Nephron (organoid): ENCODE measurements at regions not wholly inside any gene's neighbourhood (a gene's known extent, or its start where the extent isn't known, plus 50 kb on each side); places are given as distances from the start of the nearest gene placed in this dataset.

Experiments
- H3K27ac Mint-ChIP-seq, 3 experiments: 2 replicates each; pipeline ENCODE4 v1.8.0; 2020; ENCODE audit warnings: mixed read lengths in 3 of 3, mild to moderate bottlenecking in 2 of 3, moderate library complexity in 1 of 3
- H3K27me3 Mint-ChIP-seq: 2 replicates; pipeline ENCODE4 v1.8.0; 2021; ENCODE audit warnings: low read depth, mild to moderate bottlenecking, moderate library complexity, mixed read lengths
- H3K36me3 Mint-ChIP-seq: 2 replicates; pipeline ENCODE4 v1.8.0; 2020; ENCODE audit warnings: low read depth, mixed read lengths
- H3K4me1 Mint-ChIP-seq: 2 replicates; pipeline ENCODE4 v1.8.0; 2020; ENCODE audit warnings: mixed read lengths
- H3K4me3 Mint-ChIP-seq, 3 experiments: 2 replicates each; pipeline ENCODE4 v1.8.0; 2020; ENCODE audit warnings: mild to moderate bottlenecking in 3 of 3, mixed read lengths in 3 of 3, moderate library complexity in 2 of 3
- H3K9me3 Mint-ChIP-seq: 2 replicates; pipeline ENCODE4 v1.8.0; 2020; ENCODE audit warnings: mixed read lengths
- CTCF ChIP-seq, 3 experiments: fragments of 200-600 bp; sonication (generic); IDR thresholded peaks; one replicate each; pipeline ENCODE4 v1.5.0; 2021; ENCODE audit warnings: antibody characterized with exemption in 3 of 3; ENCODE audit not compliant: unreplicated experiment in 3 of 3

- Mint-ChIP-seq H3K36me3 (peaks cover 13% of the 10 kb centered on the region), H3K27ac (peak overlapping the region; percentile 6 to 39 (median 30)), H3K9me3 (peaks cover 5% of the 10 kb centered on the region), H3K27me3 (no peaks in the 10 kb centered on the region), H3K4me1 (no peaks in the 10 kb centered on the region), H3K4me3 (no peak overlapping the region)
- TF ChIP-seq CTCF (IDR thresholded peaks at IDR 0.05; ENCODE audit: unreplicated experiment in 3 of 3): no peak
Observed at GRCh38 chr9:561427-561826, 280.1 kb upstream of the DMRT1 start.

- Mint-ChIP-seq H3K36me3 (peaks cover 24% of the 10 kb centered on the region), H3K4me3 (no peak overlapping the region), H3K27ac (peak overlapping the region in 1 of 3 experiments; percentile 16), H3K27me3 (no peaks in the 10 kb centered on the region), H3K9me3 (peaks cover 13% of the 10 kb centered on the region), H3K4me1 (no peaks in the 10 kb centered on the region)
- TF ChIP-seq CTCF (IDR thresholded peaks at IDR 0.05; ENCODE audit: unreplicated experiment in 3 of 3): no peak
Observed at GRCh38 chr9:563200-563599, 278.3 kb upstream of the DMRT1 start.

GRCh38 chr9:565528-565927 lies 276.0 kb upstream of the DMRT1 start:
- H3K9me3 Mint-ChIP-seq: peaks cover 13% of the 10 kb centered on the region
- no peak overlapping the region for H3K27ac Mint-ChIP-seq
- H3K36me3 Mint-ChIP-seq: peaks cover 24% of the 10 kb centered on the region
- TF ChIP-seq CTCF (IDR thresholded peaks at IDR 0.05; ENCODE audit: unreplicated experiment in 3 of 3): no peak
- no peak overlapping the region for H3K4me3 Mint-ChIP-seq
- H3K27me3 Mint-ChIP-seq: no peaks in the 10 kb centered on the region
- no peaks in the 10 kb centered on the region for H3K4me1 Mint-ChIP-seq

GRCh38 chr9:567128-567746 lies 274.3 kb upstream of the DMRT1 start:
- no peak for TF ChIP-seq CTCF (IDR thresholded peaks at IDR 0.05; ENCODE audit: unreplicated experiment in 3 of 3)
- Mint-ChIP-seq H3K27me3 (no peaks in the 10 kb centered on the region), H3K36me3 (peaks cover 24% of the 10 kb centered on the region), H3K27ac (no peak overlapping the region), H3K9me3 (peaks cover 13% of the 10 kb centered on the region), H3K4me1 (peaks cover 5% of the 10 kb centered on the region), H3K4me3 (no peak overlapping the region)

- Mint-ChIP-seq H3K36me3 (peaks cover 24% of the 10 kb centered on the region), H3K27me3 (no peaks in the 10 kb centered on the region), H3K27ac (no peak overlapping the region), H3K4me1 (peaks cover 5% of the 10 kb centered on the region), H3K9me3 (peaks cover 13% of the 10 kb centered on the region), H3K4me3 (no peak overlapping the region)
- TF ChIP-seq CTCF (IDR thresholded peaks at IDR 0.05; ENCODE audit: unreplicated experiment in 3 of 3): no peak
Observed at GRCh38 chr9:567747-568305, 273.7 kb upstream of the DMRT1 start.

- no peak overlapping the region for H3K27ac Mint-ChIP-seq
- H3K4me3 Mint-ChIP-seq: no peak overlapping the region
- H3K27me3 Mint-ChIP-seq: no peaks in the 10 kb centered on the region
- no peak for TF ChIP-seq CTCF (IDR thresholded peaks at IDR 0.05; ENCODE audit: unreplicated experiment in 3 of 3)
- peaks cover 13% of the 10 kb centered on the region for H3K9me3 Mint-ChIP-seq
- peaks cover 24% of the 10 kb centered on the region for H3K36me3 Mint-ChIP-seq
- H3K4me1 Mint-ChIP-seq: peaks cover 13% of the 10 kb centered on the region
Observed at GRCh38 chr9:569296-569695, 272.2 kb upstream of the DMRT1 start.
